GM18517 (cell line): ENCODE measurements at regions not wholly inside any gene's neighbourhood (a gene's known extent, or its start where the extent isn't known, plus 50 kb on each side); places are given as distances from the start of the nearest gene placed in this dataset.
"Not testable (repeated sequence)": the region's sequence is repeated elsewhere in the genome, so short reads cannot be mapped to it uniquely, and the experiment has no call there.

Experiments
- ATAC-seq: cut with Tn5 transposase; IDR thresholded peaks from one replicate; pipeline ENCODE4 v1.9.1; 2021; ENCODE audit warnings: mild to moderate bottlenecking, moderate library complexity; ENCODE audit not compliant: unreplicated experiment

DNA sequence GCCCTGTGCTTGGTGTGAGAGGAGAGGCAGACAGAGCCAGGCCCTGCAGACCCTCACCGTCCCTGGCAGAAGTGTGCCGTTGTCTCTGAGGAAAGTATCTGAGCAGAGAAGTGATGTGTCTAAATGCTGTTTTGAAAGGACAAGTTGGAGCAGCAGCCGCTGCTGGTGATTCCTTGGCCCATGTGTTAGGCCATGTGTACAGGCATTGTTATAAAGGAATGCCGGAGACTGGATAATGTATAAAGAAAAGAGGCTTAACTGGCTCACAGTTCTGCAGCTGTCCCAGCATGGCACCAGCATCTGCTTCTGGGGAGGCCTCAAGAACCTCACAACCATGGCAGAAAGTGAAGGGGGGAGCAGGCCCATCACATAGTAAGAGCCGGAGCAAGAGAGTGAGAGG is 334.6 kb upstream of the ATP10A start:
- no peak for ATAC-seq

- no peak for ATAC-seq
Observed at GRCh38 chr15:26197060-26197459, 333.9 kb upstream of the ATP10A start.

GRCh38 chr15:26191193-26191592 is 328.1 kb upstream of the ATP10A start:
- no peak for ATAC-seq

- ATAC-seq = not testable (repeated sequence)
Observed at GRCh38 chr15:26186138-26186537, 323.0 kb upstream of the ATP10A start.

DNA sequence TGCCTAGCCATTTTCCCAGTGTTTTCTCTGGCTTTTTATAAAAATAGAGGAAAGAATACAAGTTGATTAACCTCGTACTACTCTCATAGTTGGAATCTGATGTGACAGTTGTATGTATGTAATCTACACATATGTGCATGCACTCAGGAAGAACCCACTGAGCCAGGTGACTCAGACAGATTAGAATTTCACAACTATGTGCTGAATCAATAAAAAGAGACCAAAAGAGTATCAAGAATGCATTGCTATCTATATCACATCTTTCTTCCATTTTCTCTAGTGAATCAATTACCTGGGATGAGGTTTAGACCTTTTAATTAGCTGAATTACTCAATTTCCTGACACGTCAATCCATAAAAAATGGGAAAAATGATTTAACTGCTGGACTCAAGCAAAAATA is 319.3 kb upstream of the ATP10A start:
- ATAC-seq = no peak

DNA sequence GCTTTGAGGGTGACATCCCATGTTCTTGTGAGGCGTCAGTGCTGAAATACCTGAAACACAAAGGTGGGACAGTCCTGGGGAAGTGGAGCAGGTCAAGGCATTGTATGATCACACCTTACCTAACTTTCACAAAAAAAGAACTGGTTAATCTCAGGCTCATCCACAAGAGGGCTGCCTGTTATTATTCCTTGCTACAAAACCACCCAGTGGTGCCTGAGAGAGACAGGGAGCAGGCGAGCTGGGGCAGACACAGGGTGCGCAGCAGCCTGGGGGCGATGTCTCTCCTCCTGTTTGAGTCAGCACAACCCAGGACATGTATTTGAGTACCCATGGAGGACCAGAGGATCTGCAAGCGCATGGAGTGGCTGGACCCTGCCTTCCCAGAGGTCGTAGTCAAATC is 316.8 kb upstream of the ATP10A start:
- ATAC-seq = no peak

- ATAC-seq = no peak
Observed at GRCh38 chr15:26178640-26179220, 315.6 kb upstream of the ATP10A start.

DNA sequence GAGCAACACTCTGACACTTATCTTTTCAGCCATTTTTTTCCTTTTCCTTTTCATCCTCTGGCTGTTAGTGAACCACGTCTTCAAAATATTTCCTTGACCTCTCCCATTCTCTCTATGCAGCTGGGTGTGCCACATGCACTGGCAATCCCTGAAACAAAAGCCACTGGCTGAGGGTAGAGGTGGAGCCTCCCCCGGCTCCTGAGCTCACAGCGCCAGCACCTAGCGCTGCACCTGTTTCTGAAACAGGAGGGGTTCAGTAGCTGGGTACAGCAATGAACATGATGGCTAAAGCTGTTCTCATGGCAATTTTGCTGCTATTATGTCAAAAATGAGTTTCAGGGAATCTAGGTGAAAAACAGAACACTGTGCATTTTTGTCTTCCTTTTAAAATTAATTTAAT is 314.7 kb upstream of the ATP10A start:
- ATAC-seq = no peak

DNA sequence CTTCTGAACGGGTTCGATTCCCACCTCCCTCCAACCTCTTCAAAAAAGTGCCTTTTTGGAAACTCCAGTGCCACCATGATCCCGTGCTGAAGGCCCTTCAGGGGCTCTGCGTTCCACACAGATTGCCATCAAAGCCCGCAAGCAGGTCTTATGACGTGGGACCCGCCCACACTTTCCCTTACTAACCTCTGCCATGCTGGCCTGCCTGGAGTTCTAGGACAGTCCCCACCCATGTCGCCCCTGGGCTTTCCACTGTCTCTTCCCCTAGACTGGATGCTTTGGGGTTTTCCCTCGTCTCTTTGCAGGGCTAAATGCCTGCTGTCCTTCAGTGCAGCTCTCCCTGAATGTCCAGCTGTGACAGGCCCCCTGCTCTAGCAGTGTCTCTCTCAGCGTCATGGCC is 313.7 kb upstream of the ATP10A start:
- no peak for ATAC-seq

- ATAC-seq = no peak
Observed at GRCh38 chr15:26171266-26171665, 308.1 kb upstream of the ATP10A start.

DNA sequence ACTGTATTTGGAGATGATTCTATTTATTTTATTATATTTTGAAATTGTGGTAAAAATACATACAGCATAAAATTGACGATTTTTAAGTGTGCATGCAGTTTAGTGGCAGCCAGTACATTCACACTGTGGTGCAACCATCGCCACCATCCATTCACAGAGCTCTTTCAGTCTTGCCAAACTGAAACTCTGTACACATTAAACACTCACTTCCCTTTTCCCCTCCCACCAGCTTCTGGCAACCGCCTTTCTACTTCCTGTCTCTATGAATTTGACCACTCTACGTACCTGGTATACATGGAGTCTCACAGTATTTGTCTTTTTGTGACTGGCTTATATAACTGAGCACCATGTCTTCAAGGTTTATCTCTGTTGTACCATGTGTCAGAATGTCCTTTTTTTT is 303.3 kb upstream of the ATP10A start:
- ATAC-seq = no peak

- ATAC-seq = no peak
Observed at GRCh38 chr15:26165546-26165945, 302.4 kb upstream of the ATP10A start.

DNA sequence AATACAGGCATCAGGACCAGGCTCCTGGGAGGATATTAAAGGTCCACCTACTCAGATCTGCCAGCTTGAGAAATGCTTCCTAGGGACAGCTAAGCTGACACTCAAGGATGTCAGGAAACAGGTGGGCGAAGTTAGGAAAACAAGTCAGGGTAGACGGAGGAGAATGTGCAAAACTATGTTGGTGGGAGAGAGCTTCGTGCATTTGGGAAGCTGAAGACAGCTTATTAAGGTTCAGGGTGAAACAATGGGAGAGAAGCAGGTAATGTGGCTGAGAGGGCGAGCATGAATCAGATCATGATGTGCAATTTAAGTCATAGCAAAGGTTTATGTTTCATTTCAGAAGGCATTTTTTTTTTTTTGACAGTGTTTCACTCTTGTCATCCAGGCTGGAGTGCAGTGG is 297.2 kb upstream of the ATP10A start:
- ATAC-seq = no peak

- no peak for ATAC-seq
Observed at GRCh38 chr15:26158176-26158575, 295.0 kb upstream of the ATP10A start.

DNA sequence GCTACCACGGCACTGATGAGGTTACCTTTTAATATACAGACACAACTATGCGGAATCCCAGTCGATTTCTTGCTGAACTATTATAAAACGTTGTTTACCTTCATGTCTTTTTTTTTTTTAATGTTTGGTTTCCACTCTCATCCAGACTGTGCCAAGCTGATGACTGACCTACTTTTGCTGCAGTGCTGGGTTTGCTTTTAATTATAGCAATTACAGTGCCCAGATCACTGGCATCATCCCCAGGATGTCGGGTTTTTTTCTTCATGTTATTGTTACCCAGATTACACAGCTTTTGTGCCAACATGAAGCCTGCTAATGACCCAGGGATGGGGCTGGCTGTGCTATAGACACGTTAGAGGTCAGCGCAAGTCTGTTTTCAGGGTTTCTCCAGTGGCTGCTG is 294.0 kb upstream of the ATP10A start:
- no peak for ATAC-seq

- ATAC-seq = no peak
Observed at GRCh38 chr15:26156051-26156450, 292.9 kb upstream of the ATP10A start.

DNA sequence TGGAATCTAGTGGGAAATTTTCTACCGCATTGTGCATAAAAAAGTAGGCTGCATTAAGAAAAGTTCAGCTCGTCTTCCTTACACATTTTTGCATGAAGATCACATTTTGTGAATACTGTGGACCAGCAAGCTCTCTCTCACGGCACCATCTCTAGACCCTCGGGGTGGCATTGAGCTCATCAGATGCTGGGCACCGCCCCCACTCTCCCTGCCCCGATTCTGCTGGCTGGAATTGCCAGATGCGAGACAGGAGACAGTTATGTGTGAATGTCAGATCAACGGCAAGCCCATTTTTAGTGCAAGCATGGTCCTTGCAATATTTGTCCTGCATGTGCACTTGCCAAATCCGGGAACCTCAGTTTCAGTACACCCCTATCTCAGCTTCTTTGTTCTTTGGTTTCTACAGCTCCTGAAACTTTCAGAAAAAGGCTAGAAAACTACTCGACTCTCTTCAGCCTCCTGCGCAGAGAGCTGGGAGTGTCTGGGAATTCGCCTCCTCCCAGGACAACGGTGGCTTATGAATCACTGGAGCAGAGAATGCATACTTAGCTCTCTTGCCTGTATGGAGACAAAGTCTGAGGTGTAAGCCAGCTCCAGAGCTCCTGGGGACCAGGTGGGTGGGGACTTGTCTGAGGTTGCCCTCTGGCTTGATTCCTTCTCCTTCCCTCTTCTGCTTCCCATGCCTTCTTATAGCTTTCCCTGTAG is 285.2 kb upstream of the ATP10A start:
- no peak for ATAC-seq

DNA sequence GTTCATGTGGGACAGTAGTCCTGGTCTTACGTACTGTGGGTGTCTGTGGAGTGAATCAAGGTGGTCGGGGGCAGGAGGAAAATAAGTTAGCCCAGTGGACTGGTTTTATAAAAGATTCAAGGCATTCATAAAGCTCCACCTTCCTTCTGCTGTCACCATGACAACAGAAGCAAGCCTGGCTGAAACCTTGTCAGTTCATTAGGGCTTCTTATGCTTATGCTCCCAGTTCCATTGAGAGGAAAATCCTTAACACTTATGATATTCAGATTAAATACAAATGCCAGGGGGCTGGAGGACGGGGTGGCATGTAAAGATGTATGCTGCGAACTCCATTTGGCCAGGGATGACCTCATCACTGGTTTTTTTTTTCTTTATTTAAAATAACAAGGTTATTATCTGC is 283.1 kb upstream of the ATP10A start:
- no peak for ATAC-seq

GRCh38 chr15:26145796-26146195 is 282.7 kb upstream of the ATP10A start:
- no peak for ATAC-seq

DNA sequence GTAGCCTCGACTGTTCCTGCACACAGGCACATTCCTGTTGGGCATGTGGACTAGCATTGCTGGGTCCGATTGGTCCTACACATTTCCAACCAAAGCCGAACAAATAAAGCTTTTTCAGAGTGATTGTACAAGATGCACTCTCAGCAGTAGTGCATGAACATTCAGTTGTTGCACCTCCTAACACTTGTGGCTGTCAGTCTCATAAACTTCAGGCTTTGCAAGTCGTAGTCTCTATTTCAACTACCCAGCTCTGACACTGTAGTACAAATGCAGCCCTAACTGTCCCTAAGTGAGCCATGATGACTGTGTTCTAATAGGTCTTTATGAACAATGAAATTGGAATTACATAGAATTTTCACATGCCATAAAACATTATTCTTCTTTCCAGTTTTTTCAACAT is 281.7 kb upstream of the ATP10A start:
- no peak for ATAC-seq

GRCh38 chr15:26143221-26143620 is 280.1 kb upstream of the ATP10A start:
- no peak for ATAC-seq

DNA sequence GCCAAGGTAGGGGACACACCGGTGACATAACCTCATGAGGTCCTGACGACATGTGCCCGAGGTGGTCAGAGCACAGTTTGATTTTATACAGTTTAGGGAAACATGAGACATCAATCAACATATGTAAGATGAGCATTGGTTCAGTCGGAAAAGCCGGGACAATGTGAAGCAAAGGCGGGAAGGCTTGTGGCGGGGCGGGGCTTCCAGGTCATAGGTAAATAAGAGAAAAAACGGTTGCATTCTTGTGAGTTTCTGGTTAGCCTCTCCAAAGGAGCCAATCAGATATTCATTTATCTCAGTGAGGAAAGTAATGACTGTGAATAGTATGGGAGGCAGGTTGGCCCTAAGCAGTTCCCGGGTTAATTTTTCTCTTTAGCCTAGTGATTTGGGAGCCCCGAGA is 271.7 kb upstream of the ATP10A start:
- no peak for ATAC-seq

DNA sequence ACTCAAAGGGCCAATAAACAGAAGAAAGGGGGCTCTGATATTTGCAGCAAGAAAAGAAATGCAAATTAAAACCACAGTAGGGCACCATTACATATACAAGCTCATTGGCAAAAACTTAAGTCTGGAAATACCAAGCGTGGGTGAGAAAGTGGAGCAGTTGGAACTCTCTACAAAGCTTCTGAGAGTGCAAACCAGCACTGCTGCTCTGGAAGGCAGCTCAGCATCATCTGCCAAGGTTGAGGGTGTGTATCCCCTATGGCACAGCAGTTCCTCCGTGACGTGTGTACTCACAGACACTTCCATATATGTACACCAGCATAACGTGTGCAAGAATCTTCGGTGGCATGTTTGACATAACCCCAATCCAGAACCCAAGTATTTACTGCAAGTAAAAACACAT is 271.0 kb upstream of the ATP10A start:
- no peak for ATAC-seq
